SK-N-SH (cell line): ENCODE measurements at regions not wholly inside any gene's neighbourhood (a gene's known extent, or its start where the extent isn't known, plus 50 kb on each side); places are given as distances from the start of the nearest gene placed in this dataset.
A peak's percentile ranks its signal among the peaks of the same experiment; 100 is the strongest.

Experiments
- CTCF ChIA-PET: fragments of 300-600, 350-600 bp; formaldehyde crosslinking; extraction: SDS; loops from one replicate; lab custom pipeline; 2021; lab: Yijun Ruan, JAX
- POLR2A ChIA-PET: fragments of 350-600 bp; sonication (Branson Sonifier 250); formaldehyde crosslinking; extraction: SDS; loops from one replicate; lab custom pipeline; 2020; ENCODE audit warnings: antibody characterized with exemption, inconsistent platforms; lab: Yijun Ruan, JAX
- DNase-seq: peaks from one replicate; pipeline ENCODE4 v3.0.0; 2012
- H2AFZ ChIP-seq: fragments of 200-600 bp; sonication (generic); 2 replicates; pipeline ENCODE4 v1.8.1; 2016; ENCODE audit warnings: antibody characterized with exemption, mild to moderate bottlenecking, low read depth
- H3F3A ChIP-seq: fragments of 200-600 bp; sonication (generic); replicated peaks from 2 replicates; pipeline ENCODE3; 2016; ENCODE audit warnings: antibody characterized with exemption, mild to moderate bottlenecking; ENCODE audit not compliant: insufficient read depth
- H3K27ac ChIP-seq, 2 experiments: fragments of 200-500 bp in 1 of 2; fragments of 200-600 bp in 1 of 2; sonication (Bioruptor generic) in 1 of 2; sonication (generic), shearing (Covaris generic) in 1 of 2; 2 replicates each; pipeline versions ENCODE4 v1.5.1 to v1.6.1; 2014 to 2016; ENCODE audit warnings: low read depth in 2 of 2, inconsistent platforms in 1 of 2, low read length in 1 of 2, mild to moderate bottlenecking in 1 of 2, mixed read lengths in 1 of 2
- H3K27me3 ChIP-seq: fragments of 200-600 bp; sonication (generic), shearing (Covaris generic); 2 replicates; pipeline ENCODE4 v1.6.1; 2016; ENCODE audit warnings: mixed run types; ENCODE audit not compliant: insufficient read depth
- H3K36me3 ChIP-seq, 2 experiments: fragments of 200-500 bp in 1 of 2; fragments of 200-600 bp in 1 of 2; sonication (Bioruptor generic) in 1 of 2; sonication (generic) in 1 of 2; replicated peaks in 1 of 2; 2 replicates each; pipeline versions ENCODE3 to v1.5.1; 2014 to 2016; ENCODE audit warnings: low read length in 1 of 2, mild to moderate bottlenecking in 1 of 2; ENCODE audit not compliant: insufficient read depth in 2 of 2, control insufficient read depth in 1 of 2
- H3K4me1 ChIP-seq, 2 experiments: fragments of 200-500 bp in 1 of 2; fragments of 200-600 bp in 1 of 2; sonication (Bioruptor generic) in 1 of 2; sonication (generic), shearing (Covaris generic) in 1 of 2; 2 replicates each; pipeline versions ENCODE4 v1.5.1 to v1.6.1; 2014 to 2016; ENCODE audit warnings: low read depth in 1 of 2, low read length in 1 of 2, mixed run types in 1 of 2; ENCODE audit not compliant: insufficient read depth in 2 of 2, control insufficient read depth in 1 of 2
- H3K4me2 ChIP-seq: fragments of 200-600 bp; sonication (generic), shearing (Covaris generic); 2 replicates; pipeline ENCODE4 v1.6.1; 2017; ENCODE audit warnings: mixed run types
- H3K4me3 ChIP-seq, 2 experiments: fragments of 200-500 bp in 1 of 2; fragments of 200-600 bp in 1 of 2; sonication (Bioruptor generic) in 1 of 2; sonication (generic), shearing (Covaris generic) in 1 of 2; 2 replicates each; pipeline versions ENCODE4 v1.5.1 to v1.8.1; 2014 to 2016; ENCODE audit warnings: low read depth in 2 of 2, inconsistent platforms in 1 of 2, low read length in 1 of 2, mild to moderate bottlenecking in 1 of 2, mixed read lengths in 1 of 2, moderate library complexity in 1 of 2
- H3K79me2 ChIP-seq: fragments of 200-600 bp; sonication (generic); 2 replicates; pipeline ENCODE4 v1.8.1; 2017; ENCODE audit warnings: mild to moderate bottlenecking; ENCODE audit not compliant: insufficient read depth
- H3K9ac ChIP-seq: fragments of 200-600 bp; sonication (generic); 2 replicates; pipeline ENCODE4 v1.6.1; 2017; ENCODE audit warnings: mixed run types
- H3K9me2 ChIP-seq: fragments of 200-600 bp; sonication (generic); 2 replicates; pipeline ENCODE4 v1.6.1; 2017; ENCODE audit warnings: mixed run types
- H3K9me3 ChIP-seq: fragments of 200-600 bp; sonication (generic); 2 replicates; pipeline ENCODE4 v1.6.1; 2017; ENCODE audit warnings: mixed run types, mild to moderate bottlenecking, moderate library complexity
- H4K20me1 ChIP-seq: fragments of 200-600 bp; sonication (generic); 2 replicates; pipeline ENCODE4 v1.6.1; 2017; ENCODE audit warnings: mild to moderate bottlenecking, mixed run types; ENCODE audit not compliant: insufficient read depth
- CHD2 ChIP-seq: fragments of 150-350 bp; IDR thresholded peaks from 2 replicates; pipeline ENCODE4 v1.6.1; 2018; ENCODE audit warnings: low read length; ENCODE audit not compliant: partially characterized antibody
- ELF1 ChIP-seq: IDR thresholded peaks from 2 replicates; pipeline ENCODE4 v1.4.0; 2012
- EP300 ChIP-seq, 2 experiments: IDR thresholded peaks; 2 replicates each; pipeline versions ENCODE4 v1.4.0 to v1.6.1; 2012; ENCODE audit warnings: borderline replicate concordance in 1 of 2, low read depth in 1 of 2, low read length in 1 of 2
- EZH2phosphoT487 ChIP-seq: fragments of 200-600 bp; sonication (generic); IDR thresholded peaks from 2 replicates; pipeline ENCODE4 v1.6.1; 2017; ENCODE audit warnings: low read depth, mixed run types, mild to moderate bottlenecking, antibody characterized with exemption, moderate library complexity, borderline replicate concordance
- FOSL2 ChIP-seq: IDR thresholded peaks from 2 replicates; pipeline ENCODE4 v1.4.0; 2012; ENCODE audit warnings: low read depth, mild to moderate bottlenecking, moderate library complexity, borderline replicate concordance
- FOXM1 ChIP-seq: IDR thresholded peaks from 2 replicates; pipeline ENCODE4 v1.4.0; 2012; ENCODE audit warnings: low read depth, mild to moderate bottlenecking
- GATA2 ChIP-seq: sonication (generic); formaldehyde crosslinking; IDR thresholded peaks from 2 replicates; pipeline ENCODE4 v1.5.0; 2020; ENCODE audit warnings: mild to moderate bottlenecking, missing genetic modification reagents
- JUND ChIP-seq: IDR thresholded peaks from 2 replicates; pipeline ENCODE4 v1.4.0; 2012
- MXI1 ChIP-seq: IDR thresholded peaks from 2 replicates; pipeline ENCODE4 v1.6.1; 2012; ENCODE audit warnings: mild to moderate bottlenecking, low read depth, low read length, improper control_type of control experiment
- NFIC ChIP-seq: IDR thresholded peaks from 2 replicates; pipeline ENCODE4 v1.4.0; 2012; ENCODE audit warnings: borderline replicate concordance
- NRF1 ChIP-seq: IDR thresholded peaks from 2 replicates; pipeline ENCODE4 v1.6.1; 2012; ENCODE audit warnings: low read depth, mild to moderate bottlenecking, low read length
- POLR2AphosphoS5 ChIP-seq: IDR thresholded peaks from 2 replicates; pipeline ENCODE4 v1.6.1; 2012; ENCODE audit warnings: low read depth, low read length
- RCOR1 ChIP-seq: fragments of 150-350 bp; IDR thresholded peaks from 2 replicates; pipeline ENCODE4 v1.6.1; 2017; ENCODE audit warnings: antibody characterized with exemption, low read length
- SIN3A ChIP-seq: IDR thresholded peaks from 2 replicates; pipeline ENCODE4 v1.6.1; 2012; ENCODE audit warnings: low read depth, mild to moderate bottlenecking, low read length, moderate library complexity, borderline replicate concordance
- SMC3 ChIP-seq: IDR thresholded peaks from 2 replicates; pipeline ENCODE4 v1.6.1; 2012; ENCODE audit warnings: low read depth, low read length, improper control_type of control experiment
- TAF1 ChIP-seq: IDR thresholded peaks from 2 replicates; pipeline ENCODE4 v1.6.1; 2012; ENCODE audit warnings: low read depth, mild to moderate bottlenecking, low read length, moderate library complexity, borderline replicate concordance
- TCF12 ChIP-seq: IDR thresholded peaks from 2 replicates; pipeline ENCODE4 v1.4.0; 2012
- YY1 ChIP-seq: IDR thresholded peaks from 2 replicates; pipeline ENCODE4 v1.4.0; 2012; ENCODE audit warnings: low read depth, mild to moderate bottlenecking
- WGBS: methylation state at CpG from one replicate; pipeline ENCODE4 v1.1.6; 2017; ENCODE audit warnings: low lambda C conversion rate; 5-methylcytosine and 5-hydroxymethylcytosine counted together
- TF ChIP-seq, protein P1 (sequence below): IDR thresholded peaks from 2 replicates; pipeline ENCODE4 v1.4.0; 2012; ENCODE audit warnings: low read depth, borderline replicate concordance
- TF ChIP-seq, protein P2 (sequence below): IDR thresholded peaks from 2 replicates; pipeline ENCODE4 v1.4.0; 2012; ENCODE audit warnings: low read depth
- TF ChIP-seq, protein P3 (sequence below): IDR thresholded peaks from 2 replicates; pipeline ENCODE4; 2012
- TF ChIP-seq, protein P4 (sequence below): fragments of 200-600 bp; sonication (generic); IDR thresholded peaks from 2 replicates; pipeline ENCODE4 v1.6.1; 2017; ENCODE audit warnings: antibody characterized with exemption, mild to moderate bottlenecking, moderate library complexity

DNA sequence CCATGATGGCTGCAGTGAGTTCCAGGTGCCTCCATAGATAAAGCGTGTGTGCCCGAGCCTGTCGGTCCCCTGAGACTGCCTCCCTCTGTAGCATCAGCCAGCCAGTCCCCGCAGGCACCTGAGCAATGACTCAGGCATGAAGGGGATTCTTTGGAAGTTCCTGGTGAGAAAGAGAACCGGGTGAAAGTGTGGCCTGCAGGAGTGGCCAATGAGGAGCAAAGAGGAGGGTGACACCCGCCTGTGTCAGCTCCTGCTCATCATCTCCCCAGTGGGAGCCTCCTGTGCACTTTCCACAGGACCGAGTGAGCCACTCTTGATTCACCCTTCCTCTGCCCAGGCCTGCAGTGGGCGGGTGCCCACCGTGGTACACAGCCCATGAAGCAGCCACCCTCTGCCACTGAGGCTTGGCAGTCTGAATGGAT, 71.2 kb upstream of the PTPN1 start:
- Histone ChIP-seq H3K9me2 (no peaks in the 10 kb centered on the region), H3K79me2 (no peaks in the 10 kb centered on the region), H2AFZ (0 out of 2 replicates have a peak overlapping the region, but pooled peaks have one; percentile 38), H3K9me3 (no peaks in the 10 kb centered on the region), H3K9ac (no peak overlapping the region), H3K27ac (peak overlapping the region in 1 of 2 experiments; percentile 70; a peak in 2 of 4 replicates), H3K36me3 (no peaks in the 10 kb centered on the region), H3K4me1 (peaks cover 6 to 7% of the 10 kb centered on the region in 2 experiments; a peak in 1 of 4 replicates), H3K27me3 (no peaks in the 10 kb centered on the region), H3K4me2 (no peak overlapping the region), H3F3A (peaks cover 26% of the 10 kb centered on the region), H4K20me1 (no peaks in the 10 kb centered on the region), H3K4me3 (no peak overlapping the region)
- ChIA-PET CTCF (no interaction called here), POLR2A (no interaction called here)
- TF ChIP-seq, protein P1, sequence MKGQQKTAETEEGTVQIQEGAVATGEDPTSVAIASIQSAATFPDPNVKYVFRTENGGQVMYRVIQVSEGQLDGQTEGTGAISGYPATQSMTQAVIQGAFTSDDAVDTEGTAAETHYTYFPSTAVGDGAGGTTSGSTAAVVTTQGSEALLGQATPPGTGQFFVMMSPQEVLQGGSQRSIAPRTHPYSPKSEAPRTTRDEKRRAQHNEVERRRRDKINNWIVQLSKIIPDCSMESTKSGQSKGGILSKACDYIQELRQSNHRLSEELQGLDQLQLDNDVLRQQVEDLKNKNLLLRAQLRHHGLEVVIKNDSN: no peak
- TF ChIP-seq MXI1 (no peak), NRF1 (no peak), FOSL2 (0 out of 2 replicates have a peak, but pooled peaks have one; percentile 11), YY1 (no peak), EP300 (IDR thresholded peaks at IDR 0.05; ENCODE audit: borderline replicate concordance in 1 of 2, low read depth in 1 of 2, low read length in 1 of 2) (0 out of 4 replicates have a peak, but pooled peaks of 1 of the 2 experiments have one; percentile 17), ELF1 (no peak), TCF12 (peak; percentile 25; the same call in 1 of the 2 replicates), NFIC (no peak), SMC3 (no peak), JUND (no peak; the same call in 1 of the 2 replicates)
- TF ChIP-seq, protein P2, sequence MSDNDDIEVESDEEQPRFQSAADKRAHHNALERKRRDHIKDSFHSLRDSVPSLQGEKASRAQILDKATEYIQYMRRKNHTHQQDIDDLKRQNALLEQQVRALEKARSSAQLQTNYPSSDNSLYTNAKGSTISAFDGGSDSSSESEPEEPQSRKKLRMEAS: no peak
- TF ChIP-seq, protein P3, sequence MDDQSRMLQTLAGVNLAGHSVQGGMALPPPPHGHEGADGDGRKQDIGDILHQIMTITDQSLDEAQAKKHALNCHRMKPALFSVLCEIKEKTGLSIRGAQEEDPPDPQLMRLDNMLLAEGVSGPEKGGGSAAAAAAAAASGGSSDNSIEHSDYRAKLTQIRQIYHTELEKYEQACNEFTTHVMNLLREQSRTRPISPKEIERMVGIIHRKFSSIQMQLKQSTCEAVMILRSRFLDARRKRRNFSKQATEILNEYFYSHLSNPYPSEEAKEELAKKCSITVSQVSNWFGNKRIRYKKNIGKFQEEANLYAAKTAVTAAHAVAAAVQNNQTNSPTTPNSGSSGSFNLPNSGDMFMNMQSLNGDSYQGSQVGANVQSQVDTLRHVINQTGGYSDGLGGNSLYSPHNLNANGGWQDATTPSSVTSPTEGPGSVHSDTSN: no peak; the same call in 1 of the 2 replicates
- WGBS: 41% methylated on average over 6 of the region's 9 CpGs
- no peak for DNase-seq

DNA sequence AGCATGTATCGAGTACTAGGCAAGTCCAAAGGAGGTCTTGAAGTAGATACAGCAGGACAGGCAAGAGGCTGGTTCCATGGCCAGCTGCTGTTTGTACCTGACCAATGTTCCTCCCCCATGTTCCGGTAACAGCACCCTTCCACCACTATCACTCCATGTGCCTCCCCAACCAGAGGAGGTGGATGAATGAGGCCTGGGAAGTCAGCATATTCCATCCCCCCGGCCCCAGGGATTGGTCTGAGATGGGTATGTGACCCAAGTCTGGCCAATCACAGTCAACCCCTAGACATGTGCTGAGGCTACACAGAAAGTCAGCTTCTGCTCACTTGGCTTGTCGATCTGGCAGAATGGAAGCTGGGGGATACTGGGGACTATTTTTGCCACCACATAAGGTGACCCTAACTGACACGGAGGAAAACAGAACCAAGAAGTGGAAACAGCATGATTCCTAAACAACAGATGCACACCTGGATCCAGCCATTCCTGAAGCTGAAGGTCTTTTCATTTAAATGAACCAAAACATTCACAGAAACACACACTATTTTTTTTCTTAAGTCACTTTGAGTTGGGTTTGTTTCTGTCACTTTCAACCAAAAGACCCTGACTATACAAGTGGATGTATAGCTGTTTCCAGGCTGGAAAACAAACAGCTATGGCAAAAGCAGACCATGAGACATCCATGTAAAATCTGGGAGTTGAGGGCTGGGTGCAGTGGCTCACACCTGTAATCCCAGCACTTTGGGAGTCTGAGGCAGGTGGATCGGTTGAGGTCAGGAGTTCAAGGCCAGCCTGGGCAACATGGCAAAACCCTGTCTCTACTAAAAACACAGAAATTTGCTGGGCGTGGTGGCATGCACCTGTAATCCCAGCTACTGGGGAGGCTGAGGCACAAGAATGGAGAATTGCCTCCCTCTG, 70.4 kb upstream of the PTPN1 start:
- Histone ChIP-seq H3K9me2 (no peaks in the 10 kb centered on the region), H3K79me2 (no peaks in the 10 kb centered on the region), H3K36me3 (no peaks in the 10 kb centered on the region), H4K20me1 (no peaks in the 10 kb centered on the region), H3K27me3 (no peaks in the 10 kb centered on the region), H3K9ac (no peak overlapping the region), H3K4me3 (no peak overlapping the region), H2AFZ (no peak overlapping the region), H3F3A (peaks cover 26% of the 10 kb centered on the region), H3K4me1 (peaks cover 6 to 7% of the 10 kb centered on the region in 2 experiments; a peak in 1 of 4 replicates), H3K9me3 (no peaks in the 10 kb centered on the region), H3K27ac (peak overlapping the region in 1 of 2 experiments; percentile 70; a peak in 2 of 4 replicates), H3K4me2 (no peak overlapping the region)
- DNase-seq: no peak
- 91% methylated on average over 6 of the region's 7 CpGs for WGBS
- ChIA-PET POLR2A (no interaction called here), CTCF (no interaction called here)
- TF ChIP-seq GATA2 (CRISPR knock-in tag) (no peak), YY1 (no peak), RCOR1 (no peak), EP300 (IDR thresholded peaks at IDR 0.05; ENCODE audit: borderline replicate concordance in 1 of 2, low read depth in 1 of 2, low read length in 1 of 2) (no peak), EZH2phosphoT487 (no peak), CHD2 (no peak), SIN3A (no peak), POLR2AphosphoS5 (no peak), FOXM1 (no peak), SMC3 (no peak), TAF1 (no peak)
- TF ChIP-seq, protein P4, sequence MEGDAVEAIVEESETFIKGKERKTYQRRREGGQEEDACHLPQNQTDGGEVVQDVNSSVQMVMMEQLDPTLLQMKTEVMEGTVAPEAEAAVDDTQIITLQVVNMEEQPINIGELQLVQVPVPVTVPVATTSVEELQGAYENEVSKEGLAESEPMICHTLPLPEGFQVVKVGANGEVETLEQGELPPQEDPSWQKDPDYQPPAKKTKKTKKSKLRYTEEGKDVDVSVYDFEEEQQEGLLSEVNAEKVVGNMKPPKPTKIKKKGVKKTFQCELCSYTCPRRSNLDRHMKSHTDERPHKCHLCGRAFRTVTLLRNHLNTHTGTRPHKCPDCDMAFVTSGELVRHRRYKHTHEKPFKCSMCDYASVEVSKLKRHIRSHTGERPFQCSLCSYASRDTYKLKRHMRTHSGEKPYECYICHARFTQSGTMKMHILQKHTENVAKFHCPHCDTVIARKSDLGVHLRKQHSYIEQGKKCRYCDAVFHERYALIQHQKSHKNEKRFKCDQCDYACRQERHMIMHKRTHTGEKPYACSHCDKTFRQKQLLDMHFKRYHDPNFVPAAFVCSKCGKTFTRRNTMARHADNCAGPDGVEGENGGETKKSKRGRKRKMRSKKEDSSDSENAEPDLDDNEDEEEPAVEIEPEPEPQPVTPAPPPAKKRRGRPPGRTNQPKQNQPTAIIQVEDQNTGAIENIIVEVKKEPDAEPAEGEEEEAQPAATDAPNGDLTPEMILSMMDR: no peak
